IMR-90 (cell line): ENCODE measurements at regions not wholly inside any gene's neighbourhood (a gene's known extent, or its start where the extent isn't known, plus 50 kb on each side); places are given as distances from the start of the nearest gene placed in this dataset.

Experiments
- ATAC-seq: fragments of 200-7000 bp; cut with Tn5 transposase; 2 replicates; pipeline ENCODE4 v1.9.1; 2020; ENCODE audit warnings: low read depth, mild to moderate bottlenecking, moderate library complexity
- BruUV-seq: library from RNA; stranded (reverse); fragments of 400-500 nt; replicated peaks from 2 replicates; lab custom pipeline; 2021; lab: Mats Ljungman, UMichigan
- CTCF ChIA-PET: fragments of 300-600 bp; formaldehyde crosslinking; extraction: SDS; loops from one replicate; lab custom pipeline; 2021; ENCODE audit warnings: antibody characterized with exemption; lab: Yijun Ruan, JAX
- POLR2A ChIA-PET: fragments of 300-600 bp; sonication (Branson Sonifier 250); formaldehyde crosslinking; loops from one replicate; lab custom pipeline; 2022; ENCODE audit warnings: antibody characterized with exemption; ENCODE audit not compliant: unreplicated experiment; lab: Charles Lee
- DNase-seq: peaks from one replicate; pipeline ENCODE4 v3.0.0; 2013
- H2AFZ ChIP-seq: replicated peaks from 2 replicates; pipeline ENCODE3; 2013; ENCODE audit warnings: low read length, mild to moderate bottlenecking; ENCODE audit not compliant: poor library complexity
- H2AK5ac ChIP-seq: 2 replicates; pipeline ENCODE4 v1.6.1; 2013; ENCODE audit warnings: low read depth, low read length, inconsistent platforms
- H2AK9ac ChIP-seq: replicated peaks from 2 replicates; pipeline ENCODE3; 2013; ENCODE audit warnings: mild to moderate bottlenecking, low read depth, low read length, moderate library complexity; ENCODE audit not compliant: poor library complexity
- H2BK120ac ChIP-seq: 2 replicates; pipeline ENCODE4 v1.6.1; 2013; ENCODE audit warnings: low read depth, low read length, inconsistent platforms
- H2BK15ac ChIP-seq: 3 replicates; pipeline ENCODE4 v1.6.1; 2013; ENCODE audit warnings: low read depth, low read length, inconsistent platforms
- H2BK20ac ChIP-seq: 2 replicates; pipeline ENCODE4 v1.6.1; 2013; ENCODE audit warnings: low read depth, mild to moderate bottlenecking, inconsistent platforms, low read length, moderate library complexity
- H2BK5ac ChIP-seq: 2 replicates; pipeline ENCODE4 v1.6.1; 2013; ENCODE audit warnings: mild to moderate bottlenecking, low read depth, low read length, inconsistent platforms; ENCODE audit not compliant: poor library complexity, severe bottlenecking
- H3K14ac ChIP-seq: replicated peaks from 2 replicates; pipeline ENCODE4 v1.6.1; 2013; ENCODE audit warnings: low read depth, low read length, inconsistent platforms
- H3K18ac ChIP-seq: 2 replicates; pipeline ENCODE4 v1.6.1; 2013; ENCODE audit warnings: low read depth, low read length, control low read depth
- H3K23ac ChIP-seq: 2 replicates; pipeline ENCODE4 v1.6.1; 2013; ENCODE audit warnings: low read depth, low read length, inconsistent platforms
- H3K27ac ChIP-seq: 2 replicates; pipeline ENCODE4 v1.5.1; 2013; ENCODE audit warnings: mild to moderate bottlenecking, control low read depth, low read length; ENCODE audit not compliant: insufficient read depth
- H3K27me3 ChIP-seq: 2 replicates; pipeline ENCODE4 v1.6.1; 2013; ENCODE audit warnings: low read length; ENCODE audit not compliant: control insufficient read depth, insufficient read depth
- H3K36me3 ChIP-seq: 2 replicates; pipeline ENCODE4 v1.6.1; 2013; ENCODE audit warnings: low read length, mixed read lengths; ENCODE audit not compliant: control insufficient read depth, insufficient read depth
- H3K4ac ChIP-seq: 2 replicates; pipeline ENCODE4 v1.6.1; 2013; ENCODE audit warnings: low read depth, low read length, inconsistent platforms
- H3K4me1 ChIP-seq: 2 replicates; pipeline ENCODE4 v1.6.1; 2013; ENCODE audit warnings: low read length, mixed read lengths; ENCODE audit not compliant: control insufficient read depth, insufficient read depth
- H3K4me2 ChIP-seq: 2 replicates; pipeline ENCODE4 v1.6.1; 2013; ENCODE audit warnings: low read depth, mild to moderate bottlenecking, control low read depth, low read length, moderate library complexity
- H3K4me3 ChIP-seq: 2 replicates; pipeline ENCODE4 v1.5.1; 2013; ENCODE audit warnings: low read depth, mild to moderate bottlenecking, control low read depth, low read length, moderate library complexity; ENCODE audit not compliant: insufficient read depth
- H3K56ac ChIP-seq: 2 replicates; pipeline ENCODE4 v1.6.1; 2013; ENCODE audit warnings: low read length, inconsistent platforms; ENCODE audit not compliant: insufficient read depth; ENCODE audit errors: extremely low read depth
- H3K79me1 ChIP-seq, 2 experiments: 2 replicates each; pipeline ENCODE4 v1.6.1; 2013; ENCODE audit warnings: low read length in 2 of 2, inconsistent platforms in 1 of 2, low read depth in 1 of 2
- H3K9ac ChIP-seq: 2 replicates; pipeline ENCODE4 v1.6.1; 2013; ENCODE audit warnings: low read depth, low read length, control low read depth
- H3K9me1 ChIP-seq: 2 replicates; pipeline ENCODE4 v1.6.1; 2013; ENCODE audit warnings: low read length, inconsistent platforms; ENCODE audit not compliant: insufficient read depth
- H3K9me3 ChIP-seq: 2 replicates; pipeline ENCODE4 v1.6.1; 2013; ENCODE audit warnings: low read length; ENCODE audit not compliant: control insufficient read depth, insufficient read depth
- H4K20me1 ChIP-seq: 2 replicates; pipeline ENCODE4 v1.6.1; 2013; ENCODE audit warnings: low read length, inconsistent platforms; ENCODE audit not compliant: insufficient read depth
- H4K5ac ChIP-seq: 2 replicates; pipeline ENCODE4 v1.6.1; 2013; ENCODE audit warnings: mild to moderate bottlenecking, low read depth, low read length, control low read depth
- H4K8ac ChIP-seq, 2 experiments: 2 replicates each; pipeline ENCODE4 v1.6.1; 2013; ENCODE audit warnings: low read depth in 2 of 2, low read length in 2 of 2, control low read depth in 1 of 2, inconsistent platforms in 1 of 2
- H4K91ac ChIP-seq: 2 replicates; pipeline ENCODE4 v1.6.1; 2013; ENCODE audit warnings: low read depth, low read length, inconsistent platforms; ENCODE audit not compliant: insufficient read depth
- CEBPB ChIP-seq: IDR thresholded peaks from 2 replicates; pipeline ENCODE4 v1.6.1; 2012; ENCODE audit warnings: low read depth, low read length, improper control_type of control experiment
- MXI1 ChIP-seq: IDR thresholded peaks from 2 replicates; pipeline ENCODE4 v1.6.1; 2012; ENCODE audit warnings: low read depth, mild to moderate bottlenecking, low read length, moderate library complexity, borderline replicate concordance
- RFX5 ChIP-seq: IDR thresholded peaks from 2 replicates; pipeline ENCODE4 v1.8.0; 2012; ENCODE audit warnings: low read depth, mild to moderate bottlenecking, low read length, moderate library complexity
- USF2 ChIP-seq: fragments of 150-350 bp; IDR thresholded peaks from 2 replicates; pipeline ENCODE4 v1.6.1; 2017; ENCODE audit warnings: mild to moderate bottlenecking, antibody characterized with exemption, low read length, low read depth
- WGBS, 2 experiments: methylation state at CpG; one replicate each; pipeline versions ENCODE4 v1.1.5 to v1.1.7; 2013; ENCODE audit warnings: missing lambda C conversion rate in 2 of 2; ENCODE audit not compliant: insufficient read length in 1 of 2; ENCODE audit errors: extremely low coverage in 2 of 2; 5-methylcytosine and 5-hydroxymethylcytosine counted together
- dilution Hi-C: fragments of 300-500 bp; cut with HindIII; formaldehyde crosslinking; loops from one replicate; pipeline ENCODE4 v1.14.3; 2018; ENCODE audit warnings: low sequenced_read_pairs; ENCODE audit not compliant: unreplicated experiment
- in situ Hi-C: fragments of 300-500 bp; cut with MboI; formaldehyde crosslinking; loops from 3 replicates; pipeline ENCODE4 v1.14.3; 2019; ENCODE audit warnings: low sequenced_read_pairs, inconsistent platforms, mixed read lengths
- intact Hi-C: fragments of 100-400 bp; cut with micrococcal nuclease; formaldehyde crosslinking; loops from 2 replicates; pipeline ENCODE4 v1.10.0; 2022

- no peak overlapping the region for H3K27ac ChIP-seq
- no peak for DNase-seq
- H3K36me3 ChIP-seq: no peaks in the 10 kb centered on the region
- H3K4me1 ChIP-seq: peaks cover 15% of the 10 kb centered on the region
- H3K79me1 ChIP-seq: no peaks in the 10 kb centered on the region
- in situ Hi-C loops: loop anchor here (25.0 kb wide), 1 partner anchor 610 kb away; no protein-coding TSS in a partner anchor
- H2BK5ac ChIP-seq: no peak overlapping the region
- H4K91ac ChIP-seq: peak overlapping the region; percentile 14; the same call in 1 of the 2 replicates
- H3K23ac ChIP-seq: no peak overlapping the region
- intact Hi-C loops: loop anchor here (10.0 kb wide), 1 partner anchor 1082 kb away; the partner anchor contains the start of gene FSIP1
- BruUV-seq: no TSS peak
- no peak overlapping the region; the same call in 1 of the 2 replicates for H2AK5ac ChIP-seq
- H2BK120ac ChIP-seq: peak overlapping the region; percentile 29
- POLR2A ChIA-PET: no interaction called here
- CTCF ChIA-PET: no interaction called here
- no CpG with 5 or more reads among the region's 3 CpGs for WGBS, 2 experiments
- no peak overlapping the region for H4K8ac ChIP-seq
- H4K5ac ChIP-seq: peak overlapping the region; percentile 60; the same call in 1 of the 2 replicates
- H2BK15ac ChIP-seq: no peak overlapping the region
- H3K14ac ChIP-seq: peak overlapping the region; percentile 26; the same call in 1 of the 2 replicates
- H3K4me3 ChIP-seq: no peak overlapping the region
- ATAC-seq: no peak
- no peaks in the 10 kb centered on the region; the same call in 1 of the 2 replicates for H3K9me1 ChIP-seq
- no peaks in the 10 kb centered on the region for H4K20me1 ChIP-seq
- no peak overlapping the region for H3K56ac ChIP-seq
- peak overlapping the region; percentile 18; the same call in 1 of the 2 replicates for H2BK20ac ChIP-seq
- H3K27me3 ChIP-seq: no peaks in the 10 kb centered on the region
- TF ChIP-seq CEBPB: no peak
- no peak for TF ChIP-seq MXI1
- TF ChIP-seq USF2: no peak
- TF ChIP-seq RFX5: no peak
- H3K4me2 ChIP-seq: no peak overlapping the region
- H3K18ac ChIP-seq: peak overlapping the region; percentile 28; the same call in 1 of the 2 replicates
- peak overlapping the region; percentile 45; the same call in 1 of the 2 replicates for H3K4ac ChIP-seq
- H2AK9ac ChIP-seq: no peak overlapping the region
- H3K9ac ChIP-seq: no peak overlapping the region
- H3K9me3 ChIP-seq: 0 out of 2 replicates have a peak, but pooled peaks cover 2% of the 10 kb centered on the region
- dilution Hi-C loops: no loop called here
- H2AFZ ChIP-seq: no peak overlapping the region
Observed at GRCh38 chr15:38702178-38702912, 137.7 kb upstream of the RASGRP1 start.
